ENCODE measurements at regions not wholly inside any gene's neighbourhood (a gene's known extent, or its start where the extent isn't known, plus 50 kb on each side); places are given as distances from the start of the nearest gene placed in this dataset.
A peak's percentile ranks its signal among the peaks of the same experiment; 100 is the strongest.

DNA sequence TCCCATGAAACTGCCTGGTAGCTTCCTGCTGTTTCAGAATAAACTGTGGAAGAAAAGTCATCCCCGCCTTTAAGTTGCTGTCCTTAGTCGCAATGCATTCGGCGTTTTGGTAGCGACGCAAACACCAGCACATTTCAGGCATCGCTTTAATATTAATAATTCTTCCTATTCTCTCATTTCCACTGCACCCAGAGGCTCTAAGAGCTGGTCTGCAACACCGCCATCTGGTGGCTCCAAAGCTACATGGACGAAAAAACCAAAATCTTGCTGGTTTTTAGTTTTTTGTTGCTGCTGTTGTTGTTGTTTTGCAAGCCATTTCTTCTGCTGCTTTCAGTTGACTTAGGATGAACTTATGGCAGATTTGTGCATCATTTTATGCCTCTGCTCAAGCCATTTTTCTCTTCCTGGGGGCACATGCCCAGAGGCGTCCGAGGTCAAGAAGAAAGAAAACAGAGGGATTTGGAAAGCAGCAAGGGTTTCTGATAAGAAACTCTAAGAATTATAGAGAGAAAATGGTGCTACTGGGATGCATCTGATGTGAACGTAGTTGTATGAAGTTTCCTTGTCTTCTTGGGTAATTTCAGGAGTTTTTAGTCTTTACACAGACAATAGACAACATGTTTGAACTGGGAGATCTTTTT lies 345.4 kb upstream of the KIRREL3 start:
- TF ChIP-seq, protein P1, sequence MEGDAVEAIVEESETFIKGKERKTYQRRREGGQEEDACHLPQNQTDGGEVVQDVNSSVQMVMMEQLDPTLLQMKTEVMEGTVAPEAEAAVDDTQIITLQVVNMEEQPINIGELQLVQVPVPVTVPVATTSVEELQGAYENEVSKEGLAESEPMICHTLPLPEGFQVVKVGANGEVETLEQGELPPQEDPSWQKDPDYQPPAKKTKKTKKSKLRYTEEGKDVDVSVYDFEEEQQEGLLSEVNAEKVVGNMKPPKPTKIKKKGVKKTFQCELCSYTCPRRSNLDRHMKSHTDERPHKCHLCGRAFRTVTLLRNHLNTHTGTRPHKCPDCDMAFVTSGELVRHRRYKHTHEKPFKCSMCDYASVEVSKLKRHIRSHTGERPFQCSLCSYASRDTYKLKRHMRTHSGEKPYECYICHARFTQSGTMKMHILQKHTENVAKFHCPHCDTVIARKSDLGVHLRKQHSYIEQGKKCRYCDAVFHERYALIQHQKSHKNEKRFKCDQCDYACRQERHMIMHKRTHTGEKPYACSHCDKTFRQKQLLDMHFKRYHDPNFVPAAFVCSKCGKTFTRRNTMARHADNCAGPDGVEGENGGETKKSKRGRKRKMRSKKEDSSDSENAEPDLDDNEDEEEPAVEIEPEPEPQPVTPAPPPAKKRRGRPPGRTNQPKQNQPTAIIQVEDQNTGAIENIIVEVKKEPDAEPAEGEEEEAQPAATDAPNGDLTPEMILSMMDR (conservative IDR thresholded peaks at IDR 0.05; ENCODE audit: low read length), result peak; percentile 91
- TF ChIP-seq EZH2phosphoT487 (IDR thresholded peaks at IDR 0.05; ENCODE audit: borderline replicate concordance), result no peak
